GM12873 (cell line): ENCODE measurements at regions not wholly inside any gene's neighbourhood (a gene's known extent, or its start where the extent isn't known, plus 50 kb on each side); places are given as distances from the start of the nearest gene placed in this dataset.

Source experiments
- CTCF ChIP-seq: IDR thresholded peaks from 2 replicates; pipeline ENCODE4 v1.5.1; 2012; ENCODE audit warnings: low read depth, mild to moderate bottlenecking, moderate library complexity, low read length, control low read depth; ENCODE audit not compliant: insufficient read depth; ENCODE audit errors: missing control alignments

- no peak for TF ChIP-seq CTCF
Observed at GRCh38 chr10:2225609-2226008, 488.3 kb upstream of the ADARB2 start.

- no peak for TF ChIP-seq CTCF
Observed at GRCh38 chr10:2223548-2224320, 486.4 kb upstream of the ADARB2 start.

- no peak for TF ChIP-seq CTCF
Observed at GRCh38 chr10:2222631-2223030, 485.3 kb upstream of the ADARB2 start.

- no peak for TF ChIP-seq CTCF
Observed at GRCh38 chr10:2214805-2215204, 477.5 kb upstream of the ADARB2 start.

- TF ChIP-seq CTCF, result no peak
Observed at GRCh38 chr10:2214092-2214491, 476.8 kb upstream of the ADARB2 start.

- no peak for TF ChIP-seq CTCF
Observed at GRCh38 chr10:2212244-2212834, 475.0 kb upstream of the ADARB2 start.

GRCh38 chr10:2210088-2210487 is 472.8 kb upstream of the ADARB2 start:
- TF ChIP-seq CTCF, result no peak
